ENCODE measurements at regions not wholly inside any gene's neighbourhood (a gene's known extent, or its start where the extent isn't known, plus 50 kb on each side); places are given as distances from the start of the nearest gene placed in this dataset.

DNA sequence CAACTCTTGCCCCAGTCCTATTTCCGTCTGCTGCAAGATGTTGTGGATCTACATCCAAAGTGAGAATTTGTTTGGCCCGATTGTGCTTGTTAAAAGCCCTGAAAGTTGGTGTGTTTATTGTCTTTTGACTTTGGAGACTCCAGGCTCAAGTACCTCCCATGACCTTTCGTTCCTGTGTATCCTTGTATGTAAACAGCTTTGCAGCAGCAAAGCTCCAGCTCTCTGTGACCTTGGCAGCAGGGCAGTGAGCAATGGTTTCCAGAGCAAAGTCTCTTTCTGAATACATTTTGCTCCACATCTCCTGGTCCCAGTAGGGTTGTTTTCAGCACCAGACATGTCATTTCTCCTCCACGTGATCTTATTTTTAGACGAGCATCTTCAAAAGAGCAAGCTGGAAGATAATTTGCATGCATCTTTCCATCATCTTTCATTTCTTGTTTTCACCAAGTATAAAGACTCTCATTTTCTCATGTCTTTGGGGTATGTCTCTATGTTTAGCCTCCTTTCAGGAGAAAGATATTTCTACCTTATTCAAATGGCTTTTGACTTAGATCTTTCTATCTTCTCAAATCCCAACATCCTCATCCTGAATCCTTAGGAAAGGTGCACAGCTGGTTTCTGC is 68.1 kb upstream of the ERCC6L2 start:
- Mint-ChIP-seq H3K9me3 (no peaks in the 10 kb centered on the region), H3K27ac (no peak overlapping the region), H3K36me3 (ENCODE audit: low read depth) (no peaks in the 10 kb centered on the region), H3K27me3 (peaks cover 18% of the 10 kb centered on the region), H3K4me1 (no peaks in the 10 kb centered on the region), H3K4me3 (no peak overlapping the region)
- ChIA-PET CTCF (no interaction called here), POLR2A (no interaction called here)
- DNase-seq, result no peak

DNA sequence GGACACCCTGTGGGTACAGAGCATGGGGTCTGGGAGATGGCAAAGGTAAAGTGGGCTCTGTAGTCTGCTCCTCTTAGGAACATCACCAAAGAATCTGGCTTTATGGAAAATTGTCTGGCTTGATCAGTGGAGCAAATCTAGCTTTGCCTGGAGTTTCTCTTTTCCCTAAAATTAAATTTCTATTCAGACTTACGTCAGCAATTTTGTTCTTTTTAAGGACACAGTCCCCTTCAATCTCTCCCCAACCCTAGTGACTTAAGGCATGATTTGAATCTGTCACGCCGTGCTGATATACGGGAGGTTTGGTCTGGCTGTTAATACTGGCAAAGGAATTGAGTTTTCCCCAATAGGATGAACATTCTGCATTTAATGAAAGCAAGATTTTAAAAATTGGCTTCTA is 72.3 kb upstream of the ERCC6L2 start:
- CTCF ChIA-PET, result no interaction called here
- peaks cover 34% of the 10 kb centered on the region for H3K27me3 Mint-ChIP-seq
- H3K36me3 Mint-ChIP-seq (ENCODE audit: low read depth), result no peaks in the 10 kb centered on the region
- H3K9me3 Mint-ChIP-seq, result peaks cover 3% of the 10 kb centered on the region
- H3K4me3 Mint-ChIP-seq, result no peak overlapping the region
- POLR2A ChIA-PET, result no interaction called here
- DNase-seq, result no peak
- H3K4me1 Mint-ChIP-seq, result no peaks in the 10 kb centered on the region
- no peak overlapping the region for H3K27ac Mint-ChIP-seq

DNA sequence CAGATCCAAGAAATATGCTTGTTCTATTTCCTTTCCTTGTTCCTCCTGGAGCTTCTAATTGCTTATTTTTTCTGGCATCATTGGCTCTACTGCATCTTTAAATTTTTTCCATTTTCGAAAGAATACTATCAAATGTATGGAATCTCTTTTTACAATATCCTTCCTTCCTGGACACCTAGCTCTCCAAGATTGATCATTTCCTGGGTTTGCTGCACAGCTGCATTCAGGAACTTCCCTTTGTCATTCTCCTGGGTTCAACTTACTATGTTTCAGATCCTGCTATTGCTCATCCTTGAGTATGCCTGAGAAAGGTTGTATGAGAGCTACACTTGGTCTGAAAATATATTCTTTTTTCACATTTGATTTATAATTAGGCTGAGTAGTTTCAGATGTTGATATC is 73.7 kb upstream of the ERCC6L2 start:
- Mint-ChIP-seq H3K4me1 (no peaks in the 10 kb centered on the region), H3K27me3 (peaks cover 28% of the 10 kb centered on the region), H3K9me3 (peaks cover 3% of the 10 kb centered on the region), H3K4me3 (no peak overlapping the region), H3K27ac (no peak overlapping the region), H3K36me3 (ENCODE audit: low read depth) (no peaks in the 10 kb centered on the region)
- DNase-seq, result no peak
- ChIA-PET CTCF (no interaction called here), POLR2A (no interaction called here)

DNA sequence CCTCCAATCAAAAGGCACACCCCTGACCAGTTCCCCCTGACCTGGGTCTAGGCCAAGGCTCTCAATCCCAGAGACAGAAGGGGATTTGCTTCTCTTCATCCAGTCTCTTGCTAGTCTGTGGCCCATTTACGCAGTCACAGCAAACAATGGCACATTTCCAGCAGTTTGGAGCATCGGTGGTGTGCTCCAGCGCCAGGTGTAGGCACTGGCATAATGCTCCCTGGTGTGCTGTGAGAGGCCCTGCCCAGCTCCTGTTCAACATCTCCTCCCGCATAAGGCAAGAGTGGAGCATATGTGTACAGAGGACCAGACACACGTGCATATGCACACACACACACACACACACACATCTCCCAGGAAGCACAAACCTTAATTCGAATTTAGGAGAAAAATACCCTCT is 79.5 kb upstream of the ERCC6L2 start:
- H3K27ac Mint-ChIP-seq, result no peak overlapping the region
- POLR2A ChIA-PET, result no interaction called here
- CTCF ChIA-PET, result no interaction called here
- DNase-seq, result no peak
- no peak overlapping the region for H3K4me3 Mint-ChIP-seq
- H3K4me1 Mint-ChIP-seq, result no peaks in the 10 kb centered on the region
- peaks cover 29% of the 10 kb centered on the region for H3K27me3 Mint-ChIP-seq
- peaks cover 3% of the 10 kb centered on the region for H3K9me3 Mint-ChIP-seq
- no peaks in the 10 kb centered on the region for H3K36me3 Mint-ChIP-seq (ENCODE audit: low read depth)

DNA sequence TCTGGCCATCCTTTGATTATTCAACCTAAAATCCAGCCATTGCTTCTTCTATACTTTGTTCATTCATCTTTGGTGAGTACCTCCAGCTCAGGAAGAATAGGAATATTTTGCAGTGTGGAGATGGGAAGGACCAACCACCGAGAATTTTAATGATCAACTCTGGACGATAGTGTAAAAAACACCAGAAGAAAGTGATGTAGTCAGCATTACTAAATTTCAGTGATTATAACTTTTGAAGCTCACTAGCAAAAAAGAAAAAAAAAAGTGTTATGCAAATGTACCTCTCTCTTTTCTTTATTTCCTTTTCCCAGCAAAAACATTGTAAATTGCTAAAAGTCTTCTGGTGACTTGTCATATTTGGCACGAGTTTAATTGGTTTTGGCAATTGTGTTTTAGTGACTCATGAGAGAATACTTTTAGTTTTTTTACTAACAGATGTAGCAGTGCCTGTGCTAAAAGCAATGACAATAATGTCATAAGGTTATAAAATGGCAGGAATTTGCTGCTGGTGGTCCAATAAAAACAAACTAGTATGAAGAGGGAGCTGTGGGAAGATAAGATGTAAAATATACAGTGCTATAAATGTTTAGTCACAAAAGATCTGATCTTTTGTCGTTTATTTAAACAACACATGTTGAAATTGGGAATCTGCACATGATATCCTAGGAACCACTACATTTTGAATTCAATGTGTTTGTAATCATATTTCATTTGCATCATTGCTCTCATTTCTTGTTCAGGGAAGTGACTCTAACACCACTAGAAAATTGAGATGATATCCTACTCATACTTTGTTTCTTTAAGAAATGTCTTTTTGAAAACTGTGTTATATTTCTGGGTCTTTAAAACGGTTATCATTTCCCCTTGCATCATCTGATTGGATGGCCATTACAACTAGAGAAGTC is 81.3 kb upstream of the ERCC6L2 start:
- no peak overlapping the region for H3K27ac Mint-ChIP-seq
- ChIA-PET CTCF (no interaction called here), POLR2A (no interaction called here)
- H3K27me3 Mint-ChIP-seq, result peaks cover 30% of the 10 kb centered on the region
- H3K4me3 Mint-ChIP-seq, result no peak overlapping the region
- H3K36me3 Mint-ChIP-seq (ENCODE audit: low read depth), result no peaks in the 10 kb centered on the region
- peaks cover 3% of the 10 kb centered on the region for H3K9me3 Mint-ChIP-seq
- DNase-seq, result no peak
- H3K4me1 Mint-ChIP-seq, result no peaks in the 10 kb centered on the region

DNA sequence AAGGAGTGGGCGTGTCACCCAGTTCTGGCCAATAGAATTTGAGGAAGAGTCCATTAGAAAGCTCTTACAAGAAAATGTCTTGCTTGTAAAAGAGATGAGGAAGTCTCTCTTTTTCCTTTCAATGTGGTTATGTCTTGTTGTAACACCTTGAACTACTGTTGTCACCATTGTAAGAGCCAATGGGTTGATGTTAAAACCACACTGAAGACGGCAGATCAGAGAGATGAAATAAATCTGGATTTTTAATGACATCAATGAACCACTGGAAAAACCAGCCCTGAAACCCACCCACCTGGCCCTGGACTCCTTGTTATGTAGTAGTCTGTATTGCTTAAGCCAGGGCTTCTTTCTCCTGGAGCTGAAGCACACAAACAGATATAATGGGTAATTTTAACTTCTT is 83.8 kb upstream of the ERCC6L2 start:
- DNase-seq, result no peak
- Mint-ChIP-seq H3K4me3 (no peak overlapping the region), H3K27me3 (peaks cover 25% of the 10 kb centered on the region), H3K9me3 (no peaks in the 10 kb centered on the region), H3K4me1 (no peaks in the 10 kb centered on the region), H3K27ac (no peak overlapping the region), H3K36me3 (ENCODE audit: low read depth) (no peaks in the 10 kb centered on the region)
- ChIA-PET POLR2A (no interaction called here), CTCF (no interaction called here)

DNA sequence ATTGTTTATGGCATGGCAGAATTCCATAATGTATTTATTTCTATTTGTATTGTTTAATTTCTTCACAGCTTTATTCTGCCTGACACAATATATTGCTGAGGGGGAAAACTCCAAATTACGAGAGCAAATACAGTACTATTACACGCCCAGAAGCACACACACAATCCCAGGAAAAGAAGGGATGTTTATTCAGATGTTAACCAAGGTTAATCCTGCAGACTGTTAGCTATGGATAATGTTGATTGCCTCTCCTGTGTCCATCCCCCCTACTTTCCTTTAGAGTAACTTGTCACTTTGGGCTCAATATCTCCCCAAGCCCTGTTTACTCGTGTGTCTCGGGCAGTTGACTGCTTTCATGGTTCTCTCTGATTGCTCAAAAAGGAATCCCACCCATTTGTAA is 84.2 kb upstream of the ERCC6L2 start:
- Mint-ChIP-seq H3K4me1 (no peaks in the 10 kb centered on the region), H3K4me3 (no peak overlapping the region), H3K27ac (no peak overlapping the region), H3K36me3 (ENCODE audit: low read depth) (no peaks in the 10 kb centered on the region), H3K9me3 (no peaks in the 10 kb centered on the region), H3K27me3 (peaks cover 25% of the 10 kb centered on the region)
- DNase-seq, result no peak
- POLR2A ChIA-PET, result no interaction called here
- CTCF ChIA-PET, result no interaction called here

DNA sequence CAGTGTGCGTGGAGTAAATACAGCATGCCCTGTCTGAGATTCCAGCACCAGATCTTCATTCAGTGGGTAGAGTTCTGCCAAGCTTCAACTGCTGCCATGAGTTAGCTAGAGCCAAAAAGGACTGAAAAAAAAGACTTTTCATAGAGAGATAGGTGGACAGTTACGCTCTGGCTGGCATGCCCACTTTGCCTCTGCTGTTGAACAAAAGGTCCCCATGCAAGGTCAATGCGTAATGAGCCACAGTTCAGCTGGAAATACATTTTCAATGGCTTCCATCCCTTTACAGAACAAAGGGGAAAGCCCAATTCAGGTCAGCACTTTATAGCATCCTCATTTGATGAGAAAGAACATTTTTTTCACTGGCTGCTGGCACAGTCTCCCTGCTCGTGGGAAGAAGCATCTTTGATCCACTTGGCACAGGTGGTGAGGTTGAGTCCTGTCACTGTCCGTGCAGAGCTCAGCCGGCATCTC is 86.9 kb upstream of the ERCC6L2 start:
- no peak overlapping the region for H3K4me3 Mint-ChIP-seq
- no peak for DNase-seq
- H3K27me3 Mint-ChIP-seq, result peaks cover 18% of the 10 kb centered on the region
- H3K36me3 Mint-ChIP-seq (ENCODE audit: low read depth), result no peaks in the 10 kb centered on the region
- ChIA-PET CTCF (no interaction called here), POLR2A (no interaction called here)
- no peak overlapping the region for H3K27ac Mint-ChIP-seq
- no peaks in the 10 kb centered on the region for H3K4me1 Mint-ChIP-seq
- no peaks in the 10 kb centered on the region for H3K9me3 Mint-ChIP-seq

DNA sequence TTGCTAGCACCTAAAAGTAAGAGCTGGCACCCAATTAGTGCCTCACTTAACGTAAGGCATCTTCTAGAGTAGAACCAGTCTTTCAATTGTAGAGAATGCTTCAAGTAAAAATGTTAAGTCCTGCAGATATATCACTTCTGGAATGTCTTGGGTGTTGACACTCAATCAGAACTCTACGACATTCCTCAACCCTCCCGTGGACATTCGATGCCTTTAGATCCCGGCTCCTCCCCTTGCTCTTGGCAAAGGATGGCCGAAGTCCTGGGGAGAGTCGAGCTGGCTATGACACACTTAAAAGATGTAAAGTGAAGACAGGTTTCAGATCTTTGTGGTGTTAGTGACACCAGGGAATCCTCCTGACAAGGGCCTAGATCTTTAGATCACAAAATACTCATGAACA is 87.5 kb upstream of the ERCC6L2 start:
- H3K9me3 Mint-ChIP-seq, result no peaks in the 10 kb centered on the region
- no peaks in the 10 kb centered on the region for H3K4me1 Mint-ChIP-seq
- DNase-seq, result no peak
- POLR2A ChIA-PET, result no interaction called here
- no peak overlapping the region for H3K27ac Mint-ChIP-seq
- peaks cover 18% of the 10 kb centered on the region for H3K27me3 Mint-ChIP-seq
- CTCF ChIA-PET, result no interaction called here
- no peaks in the 10 kb centered on the region for H3K36me3 Mint-ChIP-seq (ENCODE audit: low read depth)
- H3K4me3 Mint-ChIP-seq, result no peak overlapping the region

DNA sequence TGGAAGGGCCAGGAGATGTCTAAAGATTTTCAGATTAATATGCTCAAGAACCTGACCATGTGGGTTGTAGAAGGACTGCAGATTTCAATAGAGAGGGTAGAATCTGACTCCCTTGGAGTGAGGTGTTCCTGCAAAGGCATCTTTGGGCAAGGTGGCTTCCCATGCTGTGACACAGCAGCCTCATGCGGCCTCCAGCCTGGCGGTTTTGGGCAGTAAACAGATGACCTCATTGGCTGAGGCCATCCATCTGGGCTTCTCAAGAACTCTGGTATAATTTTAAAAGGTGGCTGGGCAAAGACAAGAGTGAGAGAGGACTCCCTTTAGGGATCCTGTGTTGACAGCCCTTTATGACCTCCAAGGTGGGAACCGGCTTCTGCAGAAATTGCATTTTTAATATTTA is 90.3 kb upstream of the ERCC6L2 start:
- peaks cover 7% of the 10 kb centered on the region for H3K27me3 Mint-ChIP-seq
- no peak overlapping the region for H3K4me3 Mint-ChIP-seq
- DNase-seq, result no peak
- H3K36me3 Mint-ChIP-seq (ENCODE audit: low read depth), result no peaks in the 10 kb centered on the region
- H3K4me1 Mint-ChIP-seq, result no peaks in the 10 kb centered on the region
- CTCF ChIA-PET, result no interaction called here
- no peak overlapping the region for H3K27ac Mint-ChIP-seq
- H3K9me3 Mint-ChIP-seq, result no peaks in the 10 kb centered on the region
- POLR2A ChIA-PET, result no interaction called here

DNA sequence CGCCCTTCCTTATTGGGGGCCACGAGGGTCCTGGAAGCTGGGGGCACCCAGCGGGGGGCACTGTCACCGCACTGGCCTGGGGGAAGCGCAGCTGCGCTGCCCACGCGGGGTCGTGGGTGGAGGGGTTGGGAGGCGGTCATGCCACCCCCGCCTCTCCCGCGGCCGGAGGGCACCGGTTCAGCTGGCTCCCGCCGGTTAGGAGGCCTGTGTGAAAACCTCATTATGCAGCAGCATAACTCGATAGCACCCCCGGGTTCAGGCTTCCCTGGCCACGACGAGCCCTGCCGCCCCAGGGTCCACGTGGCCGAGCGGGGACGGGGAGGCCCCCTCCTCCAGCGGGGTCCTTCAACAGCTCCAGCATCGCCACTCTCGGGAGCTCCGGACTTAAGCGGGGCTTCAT is 91.2 kb upstream of the ERCC6L2 start:
- no peaks in the 10 kb centered on the region for H3K36me3 Mint-ChIP-seq (ENCODE audit: low read depth)
- H3K27me3 Mint-ChIP-seq, result peaks cover 2% of the 10 kb centered on the region
- no peak for DNase-seq
- ChIA-PET CTCF (no interaction called here), POLR2A (no interaction called here)
- H3K4me3 Mint-ChIP-seq, result no peak overlapping the region
- H3K27ac Mint-ChIP-seq, result no peak overlapping the region
- no peaks in the 10 kb centered on the region for H3K4me1 Mint-ChIP-seq
- no peaks in the 10 kb centered on the region for H3K9me3 Mint-ChIP-seq

DNA sequence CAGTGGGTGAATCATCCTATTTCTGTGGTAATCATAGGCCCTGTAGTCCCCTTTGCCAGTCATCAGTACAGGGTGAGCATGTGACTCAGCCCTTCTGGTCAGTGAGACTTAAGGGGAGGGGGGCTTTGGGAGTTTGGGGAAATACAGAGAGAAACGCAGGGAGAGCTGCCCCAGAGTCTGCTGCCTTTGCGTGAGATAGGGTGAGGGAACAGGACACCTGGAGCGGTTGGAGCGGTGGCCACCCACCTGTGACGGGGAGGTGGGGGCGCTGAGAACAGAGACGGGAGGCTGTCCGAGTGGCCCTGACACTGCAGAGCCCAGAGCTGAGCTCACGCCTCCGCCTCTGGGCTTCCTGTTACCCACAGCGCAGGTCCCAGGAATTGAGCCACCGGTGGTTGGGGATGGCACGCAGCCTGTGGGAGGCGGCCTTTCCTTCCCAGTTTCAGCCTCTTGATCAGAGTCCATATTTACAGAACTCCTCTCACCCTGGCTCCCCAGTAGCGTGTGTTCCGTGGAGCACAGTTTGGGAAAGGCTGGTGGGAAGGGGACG is 92.0 kb upstream of the ERCC6L2 start:
- ChIA-PET CTCF (no interaction called here), POLR2A (no interaction called here)
- no peaks in the 10 kb centered on the region for H3K4me1 Mint-ChIP-seq

DNA sequence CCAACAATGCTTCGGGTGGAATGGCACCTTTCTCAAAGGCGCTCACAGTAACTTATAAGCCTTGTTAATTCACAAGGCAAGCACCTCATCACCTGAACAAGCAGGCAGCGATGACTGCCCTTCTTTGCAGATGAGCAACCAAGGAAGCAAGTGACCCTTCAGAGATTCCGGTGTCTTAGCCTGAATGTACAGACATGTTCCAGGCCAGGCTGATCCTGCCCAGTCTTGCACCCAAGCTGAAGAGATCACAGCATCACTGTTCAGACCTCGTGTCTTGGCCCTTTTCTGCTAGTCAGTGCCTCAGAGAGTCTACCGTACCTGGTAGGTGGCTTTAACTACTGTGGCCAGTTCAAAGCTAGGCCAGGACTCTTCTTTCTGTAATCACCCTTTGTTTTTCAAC is 94.7 kb upstream of the ERCC6L2 start:
- no peaks in the 10 kb centered on the region for H3K36me3 Mint-ChIP-seq (ENCODE audit: low read depth)

More for the DNA sequence above, 92.0 kb upstream of the ERCC6L2 start:
- DNase-seq, result no peak
- peaks cover 2% of the 10 kb centered on the region for H3K27me3 Mint-ChIP-seq
- H3K27ac Mint-ChIP-seq, result no peak overlapping the region
- H3K9me3 Mint-ChIP-seq, result no peaks in the 10 kb centered on the region
- no peaks in the 10 kb centered on the region for H3K36me3 Mint-ChIP-seq (ENCODE audit: low read depth)
- H3K4me3 Mint-ChIP-seq, result no peak overlapping the region

DNA sequence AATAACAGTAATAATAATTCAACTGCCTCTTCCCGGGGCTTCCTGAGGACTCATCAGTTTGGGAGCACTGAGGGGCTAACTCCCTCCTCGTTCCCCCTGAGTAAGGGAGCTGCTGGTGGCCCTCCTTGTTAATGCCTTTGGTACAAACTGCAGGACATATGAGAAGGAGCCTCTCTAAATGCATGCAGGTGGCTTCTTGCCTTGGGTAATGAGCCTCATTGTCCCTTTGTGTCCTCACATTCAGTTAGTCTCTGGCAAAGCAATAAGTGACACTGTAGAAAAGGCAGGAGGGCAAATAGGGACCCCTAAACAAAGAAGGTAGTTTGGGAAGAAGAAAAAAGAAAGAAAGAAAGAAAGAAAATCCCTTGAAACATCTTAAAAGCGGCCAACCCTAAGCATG is 95.4 kb upstream of the ERCC6L2 start:
- H3K9me3 Mint-ChIP-seq, result no peaks in the 10 kb centered on the region
- CTCF ChIA-PET, result no interaction called here
- H3K4me3 Mint-ChIP-seq, result no peak overlapping the region
- no peak overlapping the region for H3K27ac Mint-ChIP-seq
- H3K27me3 Mint-ChIP-seq, result peaks cover 5% of the 10 kb centered on the region
- no peaks in the 10 kb centered on the region for H3K4me1 Mint-ChIP-seq
- no peak for DNase-seq
- no peaks in the 10 kb centered on the region for H3K36me3 Mint-ChIP-seq (ENCODE audit: low read depth)
- POLR2A ChIA-PET, result no interaction called here

More for the DNA sequence above, 94.7 kb upstream of the ERCC6L2 start:
- H3K4me1 Mint-ChIP-seq, result no peaks in the 10 kb centered on the region
- POLR2A ChIA-PET, result no interaction called here
- no peak overlapping the region for H3K27ac Mint-ChIP-seq
- CTCF ChIA-PET, result no interaction called here
- H3K9me3 Mint-ChIP-seq, result no peaks in the 10 kb centered on the region
- DNase-seq, result no peak
- H3K27me3 Mint-ChIP-seq, result peaks cover 4% of the 10 kb centered on the region
- no peak overlapping the region for H3K4me3 Mint-ChIP-seq

Data from activated CD4-positive, alpha-beta memory T cell treated with anti-CD3 and anti-CD28 coated beads, Interleukin-2, amount 10 ng/mL, durations not matched to agents 7 days and 5 days (primary cell).